ENCODE measurements at regions not wholly inside any gene's neighbourhood (a gene's known extent, or its start where the extent isn't known, plus 50 kb on each side); places are given as distances from the start of the nearest gene placed in this dataset.

GRCh38 chr11:82003671-82004515 is 729.8 kb downstream of the FAM181B start:
- TF ChIP-seq, protein P1, sequence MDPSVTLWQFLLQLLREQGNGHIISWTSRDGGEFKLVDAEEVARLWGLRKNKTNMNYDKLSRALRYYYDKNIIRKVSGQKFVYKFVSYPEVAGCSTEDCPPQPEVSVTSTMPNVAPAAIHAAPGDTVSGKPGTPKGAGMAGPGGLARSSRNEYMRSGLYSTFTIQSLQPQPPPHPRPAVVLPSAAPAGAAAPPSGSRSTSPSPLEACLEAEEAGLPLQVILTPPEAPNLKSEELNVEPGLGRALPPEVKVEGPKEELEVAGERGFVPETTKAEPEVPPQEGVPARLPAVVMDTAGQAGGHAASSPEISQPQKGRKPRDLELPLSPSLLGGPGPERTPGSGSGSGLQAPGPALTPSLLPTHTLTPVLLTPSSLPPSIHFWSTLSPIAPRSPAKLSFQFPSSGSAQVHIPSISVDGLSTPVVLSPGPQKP (IDR thresholded peaks at IDR 0.05; ENCODE audit: borderline replicate concordance, low read depth, low read length): no peak
- TF ChIP-seq CTCF (conservative IDR thresholded peaks at IDR 0.05; ENCODE audit: low read depth, low read length) (no peak), FOS (IDR thresholded peaks at IDR 0.05; ENCODE audit: low read depth, low read length) (no peak), RCOR1 (IDR thresholded peaks at IDR 0.05; ENCODE audit: insufficient replicate concordance, low read length) (no peak), MAFK (IDR thresholded peaks at IDR 0.05; ENCODE audit: low read depth, low read length) (no peak), BHLHE40 (IDR thresholded peaks at IDR 0.05; ENCODE audit: low read depth, low read length) (no peak), RAD21 (IDR thresholded peaks at IDR 0.05; ENCODE audit: low read length) (no peak), CHD1 (IDR thresholded peaks at IDR 0.05; ENCODE audit: low read depth, low read length) (no peak), POLR2A (IDR thresholded peaks at IDR 0.05; ENCODE audit: low read depth, low read length) (no peak), CEBPB (IDR thresholded peaks at IDR 0.05; ENCODE audit: low read depth, low read length) (no peak), SMC3 (IDR thresholded peaks at IDR 0.05; ENCODE audit: low read depth, low read length) (no peak), RFX5 (IDR thresholded peaks at IDR 0.05; ENCODE audit: low read depth, low read length) (no peak)
- TF ChIP-seq, protein P2, sequence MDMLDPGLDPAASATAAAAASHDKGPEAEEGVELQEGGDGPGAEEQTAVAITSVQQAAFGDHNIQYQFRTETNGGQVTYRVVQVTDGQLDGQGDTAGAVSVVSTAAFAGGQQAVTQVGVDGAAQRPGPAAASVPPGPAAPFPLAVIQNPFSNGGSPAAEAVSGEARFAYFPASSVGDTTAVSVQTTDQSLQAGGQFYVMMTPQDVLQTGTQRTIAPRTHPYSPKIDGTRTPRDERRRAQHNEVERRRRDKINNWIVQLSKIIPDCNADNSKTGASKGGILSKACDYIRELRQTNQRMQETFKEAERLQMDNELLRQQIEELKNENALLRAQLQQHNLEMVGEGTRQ (IDR thresholded peaks at IDR 0.05; ENCODE audit: low read depth, low read length): no peak
